Urinary bladder (tissue), 3 donors: ENCODE measurements at regions not wholly inside any gene's neighbourhood (a gene's known extent, or its start where the extent isn't known, plus 50 kb on each side); places are given as distances from the start of the nearest gene placed in this dataset.

Experiments used
- DNase-seq: peaks from one replicate; pipeline ENCODE4 v3.0.0-alpha.2; 2015; ENCODE audit errors: extremely low spot score
- H3K27ac ChIP-seq: one replicate; pipeline ENCODE4 v1.5.1; 2013; ENCODE audit warnings: low read depth, mild to moderate bottlenecking, moderate library complexity
- H3K36me3 ChIP-seq: one replicate; pipeline ENCODE4 v1.6.1; 2013; ENCODE audit warnings: mild to moderate bottlenecking, moderate library complexity; ENCODE audit not compliant: insufficient read depth
- H3K4me1 ChIP-seq: one replicate; pipeline ENCODE4 v1.6.1; 2013; ENCODE audit warnings: mild to moderate bottlenecking, moderate library complexity; ENCODE audit not compliant: insufficient read depth
- H3K4me3 ChIP-seq: one replicate; pipeline ENCODE4 v1.5.1; 2013; ENCODE audit warnings: low read depth, low read length
- WGBS: extraction: QIAGEN DNeasy Blood & Tissue Kit; methylation state at CpG from one replicate; pipeline ENCODE4 v1.1.7; 2013; 5-methylcytosine and 5-hydroxymethylcytosine counted together
- donor health status: healthy with polysubstance abuse.
- donor health status: healthy.

DNA sequence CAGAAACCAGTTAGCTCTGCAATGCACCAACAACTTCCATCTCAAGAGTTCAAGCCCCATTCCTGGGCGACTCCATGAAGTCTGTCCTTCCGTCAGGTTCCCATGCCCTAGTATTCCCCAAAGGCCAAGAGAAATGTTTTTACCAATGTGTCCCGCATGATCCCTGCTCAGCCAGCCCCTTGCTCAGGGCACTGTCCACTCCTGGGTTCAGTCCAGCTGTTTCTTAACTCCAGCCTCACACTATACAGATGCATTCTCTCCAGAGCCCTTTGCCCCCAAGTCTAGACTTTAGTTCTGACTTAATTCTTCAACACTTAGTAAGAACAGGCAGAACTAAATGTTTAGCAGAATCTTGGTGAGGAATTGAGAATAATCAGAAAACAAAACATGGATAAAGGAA is 497.5 kb downstream of the SOX6 start:
- no peak for DNase-seq
- Histone ChIP-seq H3K36me3 (no peaks in the 10 kb centered on the region), H3K4me1 (no peaks in the 10 kb centered on the region), H3K27ac (no peak overlapping the region), H3K4me3 (no peak overlapping the region)
- WGBS: 87% methylated on average over 3 of the region's 3 CpGs

GRCh38 chr11:15859411-15859810 is 496.9 kb downstream of the SOX6 start:
- no peaks in the 10 kb centered on the region for H3K4me1 ChIP-seq
- no peak overlapping the region for H3K27ac ChIP-seq
- 89% methylated on average over 3 of the region's 3 CpGs for WGBS
- no peak overlapping the region for H3K4me3 ChIP-seq
- no peaks in the 10 kb centered on the region for H3K36me3 ChIP-seq
- no peak for DNase-seq

DNA sequence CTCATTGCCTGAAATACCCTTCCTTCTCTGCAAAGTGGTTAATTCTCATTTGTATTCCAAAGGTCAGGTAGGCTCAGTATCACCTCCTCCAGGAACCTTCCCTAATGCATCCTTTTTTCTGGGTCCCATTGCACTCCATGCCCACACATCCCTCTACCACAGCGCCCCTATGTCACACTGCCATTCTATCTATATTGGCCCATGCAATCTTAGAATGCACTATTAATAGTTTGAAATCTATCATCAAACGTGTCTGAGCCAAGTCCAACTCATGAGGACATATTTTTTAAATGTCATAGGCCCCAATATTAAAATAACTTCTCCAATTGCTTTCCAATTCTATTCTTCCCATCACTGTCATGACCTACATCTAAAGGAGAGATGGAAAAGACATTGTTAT is 495.1 kb downstream of the SOX6 start:
- no peaks in the 10 kb centered on the region for H3K36me3 ChIP-seq
- H3K4me3 ChIP-seq: no peak overlapping the region
- no peak overlapping the region for H3K27ac ChIP-seq
- no peak for DNase-seq
- no peaks in the 10 kb centered on the region for H3K4me1 ChIP-seq
- 83% methylated on average over 2 of the region's 2 CpGs for WGBS

- no peak for DNase-seq
- 83% methylated on average over 2 of the region's 2 CpGs for WGBS
- Histone ChIP-seq H3K4me1 (no peaks in the 10 kb centered on the region), H3K4me3 (no peak overlapping the region), H3K27ac (no peak overlapping the region), H3K36me3 (no peaks in the 10 kb centered on the region)
Measured at GRCh38 chr11:15863411-15863810, 492.9 kb downstream of the SOX6 start.

- no peak for DNase-seq
- H3K4me3 ChIP-seq: no peak overlapping the region
- no peaks in the 10 kb centered on the region for H3K36me3 ChIP-seq
- no peaks in the 10 kb centered on the region for H3K4me1 ChIP-seq
- WGBS: 90% methylated on average over 5 of the region's 5 CpGs
- no peak overlapping the region for H3K27ac ChIP-seq
Measured at GRCh38 chr11:15864026-15864805, 492.1 kb downstream of the SOX6 start.

GRCh38 chr11:15865212-15865987 is 490.9 kb downstream of the SOX6 start:
- no peak overlapping the region for H3K4me3 ChIP-seq
- no peak for DNase-seq
- no peak overlapping the region for H3K27ac ChIP-seq
- 87% methylated on average over 8 of the region's 8 CpGs for WGBS
- no peaks in the 10 kb centered on the region for H3K4me1 ChIP-seq
- H3K36me3 ChIP-seq: no peaks in the 10 kb centered on the region

DNA sequence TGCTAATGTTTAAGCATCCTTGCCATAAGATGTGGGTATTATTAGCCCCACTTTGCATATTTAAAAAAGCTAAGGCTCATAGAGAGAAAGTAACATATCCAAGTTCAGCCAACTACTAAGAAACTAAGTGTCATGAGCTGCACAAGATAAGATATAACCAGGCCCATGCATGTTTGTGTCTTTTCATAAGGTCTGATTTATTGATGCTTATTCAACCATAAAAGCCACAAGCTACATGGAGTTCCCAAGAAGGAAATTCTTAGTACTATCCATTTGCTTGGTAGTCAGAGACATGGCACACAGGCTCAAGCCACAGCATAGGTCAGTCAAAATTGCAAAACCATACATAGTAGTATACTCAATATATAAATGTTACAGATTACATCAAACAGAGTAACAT is 488.5 kb downstream of the SOX6 start:
- DNase-seq: no peak
- Histone ChIP-seq H3K36me3 (no peaks in the 10 kb centered on the region), H3K27ac (no peak overlapping the region), H3K4me1 (no peaks in the 10 kb centered on the region), H3K4me3 (no peak overlapping the region)

GRCh38 chr11:15870911-15871310 is 485.4 kb downstream of the SOX6 start:
- Histone ChIP-seq H3K36me3 (no peaks in the 10 kb centered on the region), H3K4me3 (no peak overlapping the region), H3K4me1 (no peaks in the 10 kb centered on the region), H3K27ac (no peak overlapping the region)
- no peak for DNase-seq
- WGBS: 77% methylated on average over 4 of the region's 4 CpGs

- no peak for DNase-seq
- no peaks in the 10 kb centered on the region for H3K4me1 ChIP-seq
- H3K4me3 ChIP-seq: no peak overlapping the region
- H3K36me3 ChIP-seq: no peaks in the 10 kb centered on the region
- WGBS: 94% methylated on average over 3 of the region's 3 CpGs
- no peak overlapping the region for H3K27ac ChIP-seq
Measured at GRCh38 chr11:15871904-15872626, 484.3 kb downstream of the SOX6 start.

- no peak overlapping the region for H3K27ac ChIP-seq
- H3K4me3 ChIP-seq: no peak overlapping the region
- H3K36me3 ChIP-seq: no peaks in the 10 kb centered on the region
- no peak for DNase-seq
- H3K4me1 ChIP-seq: no peaks in the 10 kb centered on the region
- WGBS: 79% methylated on average over 1 of the region's 1 CpG
Measured at GRCh38 chr11:15873501-15873900, 482.8 kb downstream of the SOX6 start.

DNA sequence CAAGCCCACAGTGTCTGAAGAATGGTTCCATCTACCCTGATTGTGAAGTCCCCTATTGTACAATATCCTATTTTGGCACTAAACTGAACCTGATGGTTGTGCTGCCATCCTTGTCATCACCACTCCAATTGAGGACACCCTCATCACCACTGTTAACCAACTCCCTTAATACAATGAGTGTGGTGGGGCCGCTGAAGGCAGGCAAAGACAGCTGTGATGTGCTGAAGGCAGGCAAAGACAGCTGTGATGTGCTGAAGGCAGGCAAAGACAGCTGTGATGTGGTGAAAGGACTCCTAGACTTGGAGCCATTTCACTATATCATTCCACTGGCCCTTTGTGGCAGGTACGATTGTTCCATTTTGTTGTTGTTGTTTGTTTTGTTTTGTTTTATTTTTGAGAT is 481.6 kb downstream of the SOX6 start:
- Histone ChIP-seq H3K4me3 (no peak overlapping the region), H3K36me3 (no peaks in the 10 kb centered on the region), H3K27ac (no peak overlapping the region), H3K4me1 (no peaks in the 10 kb centered on the region)
- no peak for DNase-seq
- WGBS: 97% methylated on average over 2 of the region's 2 CpGs

- no peaks in the 10 kb centered on the region for H3K36me3 ChIP-seq
- no peak overlapping the region for H3K4me3 ChIP-seq
- no peak for DNase-seq
- WGBS: 97% methylated on average over 3 of the region's 3 CpGs
- H3K4me1 ChIP-seq: no peaks in the 10 kb centered on the region
- H3K27ac ChIP-seq: no peak overlapping the region
Measured at GRCh38 chr11:15875393-15875792, 481.0 kb downstream of the SOX6 start.

- no peak overlapping the region for H3K4me3 ChIP-seq
- 81% methylated on average over 2 of the region's 2 CpGs for WGBS
- no peak overlapping the region for H3K27ac ChIP-seq
- no peak for DNase-seq
- H3K36me3 ChIP-seq: no peaks in the 10 kb centered on the region
- H3K4me1 ChIP-seq: no peaks in the 10 kb centered on the region
Measured at GRCh38 chr11:15875943-15876342, 480.4 kb downstream of the SOX6 start.

DNA sequence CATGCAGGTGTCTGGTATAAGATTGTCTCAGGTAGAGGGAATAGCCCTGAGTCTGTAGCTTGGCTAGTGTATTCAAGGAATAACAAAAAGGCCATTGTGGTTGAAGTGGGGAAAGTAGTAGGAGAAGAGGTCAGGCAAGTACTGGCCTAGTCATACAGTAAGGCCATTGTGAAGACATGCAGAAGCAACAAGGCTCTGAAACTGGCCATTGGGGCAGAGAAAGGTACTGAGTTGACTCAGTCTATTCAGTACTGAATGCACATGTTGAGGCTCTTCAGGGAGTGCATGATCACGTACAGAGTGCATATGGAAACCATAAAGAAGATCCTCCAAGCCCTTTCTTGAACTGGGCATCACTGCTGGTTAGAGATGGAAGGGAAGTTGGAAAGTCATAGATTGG is 477.6 kb downstream of the SOX6 start:
- Histone ChIP-seq H3K27ac (no peak overlapping the region), H3K36me3 (no peaks in the 10 kb centered on the region), H3K4me1 (no peaks in the 10 kb centered on the region), H3K4me3 (no peak overlapping the region)
- WGBS: 98% methylated on average over 1 of the region's 1 CpG
- no peak for DNase-seq
